AG10803 (cell line): ENCODE measurements at regions not wholly inside any gene's neighbourhood (a gene's known extent, or its start where the extent isn't known, plus 50 kb on each side); places are given as distances from the start of the nearest gene placed in this dataset.

Source experiments
- DNase-seq: peaks from one replicate; pipeline ENCODE4 v3.0.0; 2010; ENCODE audit warnings: low read depth
- H3K4me3 ChIP-seq: 2 replicates; pipeline ENCODE4 v1.5.1; 2011; ENCODE audit warnings: mild to moderate bottlenecking, low read length, control low read depth
- CTCF ChIP-seq: conservative IDR thresholded peaks from 2 replicates; pipeline ENCODE4 v1.5.1; 2011; ENCODE audit warnings: mild to moderate bottlenecking, low read length, control low read depth, inconsistent platforms

GRCh38 chr22:44422746-44423380, 75.2 kb downstream of the RTL6 start:
- no peak for DNase-seq
- no peak for TF ChIP-seq CTCF
- no peak overlapping the region for H3K4me3 ChIP-seq

GRCh38 chr22:44419429-44419828, 78.6 kb downstream of the RTL6 start:
- no peak for DNase-seq
- TF ChIP-seq CTCF: no peak
- H3K4me3 ChIP-seq: no peak overlapping the region

- no peak for DNase-seq
- no peak for TF ChIP-seq CTCF
- H3K4me3 ChIP-seq: no peak overlapping the region
Measured at GRCh38 chr22:44413211-44413610, 84.8 kb downstream of the RTL6 start.

- TF ChIP-seq CTCF: no peak
- no peak for DNase-seq
- H3K4me3 ChIP-seq: no peak overlapping the region
Measured at GRCh38 chr22:44412136-44412731, 85.8 kb downstream of the RTL6 start.

GRCh38 chr22:44411226-44412135, 86.6 kb downstream of the RTL6 start:
- TF ChIP-seq CTCF: no peak
- no peak for DNase-seq
- H3K4me3 ChIP-seq: no peak overlapping the region

- no peak for TF ChIP-seq CTCF
- DNase-seq: no peak
- no peak overlapping the region for H3K4me3 ChIP-seq
Measured at GRCh38 chr22:44410451-44410991, 87.5 kb downstream of the RTL6 start.
